ENCODE measurements at regions not wholly inside any gene's neighbourhood (a gene's known extent, or its start where the extent isn't known, plus 50 kb on each side); places are given as distances from the start of the nearest gene placed in this dataset.

- no peak overlapping the region for H3K27ac ChIP-seq
- H3K4me1 ChIP-seq, result peaks cover 0 to 3% of the 10 kb centered on the region in 2 donors
- no peaks in the 10 kb centered on the region for H3K36me3 ChIP-seq
- intact Hi-C loops (cut with DNase I; ENCODE audit: low total_unique reads), result no loop called here
- H3K4me3 ChIP-seq, result no peak overlapping the region
- H3K9me3 ChIP-seq, result no peaks in the 10 kb centered on the region
- no peaks in the 10 kb centered on the region for H3K27me3 ChIP-seq
- DNase-seq, result peak; percentile 59 to 64
- TF ChIP-seq, protein P1, sequence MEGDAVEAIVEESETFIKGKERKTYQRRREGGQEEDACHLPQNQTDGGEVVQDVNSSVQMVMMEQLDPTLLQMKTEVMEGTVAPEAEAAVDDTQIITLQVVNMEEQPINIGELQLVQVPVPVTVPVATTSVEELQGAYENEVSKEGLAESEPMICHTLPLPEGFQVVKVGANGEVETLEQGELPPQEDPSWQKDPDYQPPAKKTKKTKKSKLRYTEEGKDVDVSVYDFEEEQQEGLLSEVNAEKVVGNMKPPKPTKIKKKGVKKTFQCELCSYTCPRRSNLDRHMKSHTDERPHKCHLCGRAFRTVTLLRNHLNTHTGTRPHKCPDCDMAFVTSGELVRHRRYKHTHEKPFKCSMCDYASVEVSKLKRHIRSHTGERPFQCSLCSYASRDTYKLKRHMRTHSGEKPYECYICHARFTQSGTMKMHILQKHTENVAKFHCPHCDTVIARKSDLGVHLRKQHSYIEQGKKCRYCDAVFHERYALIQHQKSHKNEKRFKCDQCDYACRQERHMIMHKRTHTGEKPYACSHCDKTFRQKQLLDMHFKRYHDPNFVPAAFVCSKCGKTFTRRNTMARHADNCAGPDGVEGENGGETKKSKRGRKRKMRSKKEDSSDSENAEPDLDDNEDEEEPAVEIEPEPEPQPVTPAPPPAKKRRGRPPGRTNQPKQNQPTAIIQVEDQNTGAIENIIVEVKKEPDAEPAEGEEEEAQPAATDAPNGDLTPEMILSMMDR (IDR thresholded peaks at IDR 0.05), result no peak
- no peak for TF ChIP-seq POLR2A (IDR thresholded peaks at IDR 0.05)
Measured at GRCh38 chr2:41912337-41912736, 135.5 kb upstream of the PKDCC start.

DNA sequence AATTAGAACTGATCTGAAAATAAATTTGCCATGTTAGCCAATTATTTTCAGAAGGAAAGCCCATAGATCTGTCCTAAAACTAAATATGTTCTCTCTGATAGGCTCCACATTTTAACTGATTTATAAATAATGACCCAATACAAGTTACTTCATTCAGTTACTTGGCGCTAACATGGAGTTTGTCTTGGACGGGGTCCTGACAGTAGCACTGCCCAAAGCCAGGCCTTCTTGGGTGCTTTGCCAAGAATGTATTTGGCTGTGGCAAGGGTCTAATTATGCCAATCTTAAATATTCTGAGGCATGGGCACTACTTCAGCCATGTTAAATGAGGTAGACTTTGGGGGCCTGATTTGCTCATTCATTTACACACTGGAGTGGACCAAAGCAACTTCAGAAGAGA, 135.0 kb upstream of the PKDCC start:
- H3K4me1 ChIP-seq, result peaks cover 0 to 3% of the 10 kb centered on the region in 2 donors
- no peaks in the 10 kb centered on the region for H3K36me3 ChIP-seq
- no peak for TF ChIP-seq POLR2A (IDR thresholded peaks at IDR 0.05)
- TF ChIP-seq, protein P1 (IDR thresholded peaks at IDR 0.05), result no peak
- no peak overlapping the region for H3K4me3 ChIP-seq
- no peak overlapping the region for H3K27ac ChIP-seq
- no peak for DNase-seq
- H3K9me3 ChIP-seq, result no peaks in the 10 kb centered on the region
- intact Hi-C loops (cut with DNase I; ENCODE audit: low total_unique reads), result no loop called here
- no peaks in the 10 kb centered on the region for H3K27me3 ChIP-seq

DNA sequence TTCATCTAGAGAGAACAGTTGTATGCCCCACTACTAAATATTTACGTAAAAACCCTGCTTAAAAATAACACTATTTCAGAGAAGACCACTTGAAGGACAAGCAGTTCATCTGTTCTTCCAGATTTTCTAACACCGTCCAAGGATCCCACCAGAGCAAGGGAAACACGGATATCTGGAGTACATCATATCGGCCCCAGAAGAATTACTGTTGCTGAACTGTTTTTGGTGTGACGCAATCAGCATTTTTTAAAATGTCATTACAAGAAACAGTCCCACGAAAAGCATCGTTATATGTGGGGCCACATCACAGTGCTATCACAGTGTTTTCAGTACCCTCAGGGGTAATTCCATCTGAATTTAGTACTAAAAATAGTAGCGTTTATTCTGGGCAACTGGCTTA, 134.5 kb upstream of the PKDCC start:
- H3K9me3 ChIP-seq, result no peaks in the 10 kb centered on the region
- H3K4me1 ChIP-seq, result peaks cover 0 to 3% of the 10 kb centered on the region in 2 donors
- DNase-seq, result no peak
- H3K27ac ChIP-seq, result no peak overlapping the region
- no peak for TF ChIP-seq POLR2A (IDR thresholded peaks at IDR 0.05)
- TF ChIP-seq, protein P1 (IDR thresholded peaks at IDR 0.05), result no peak
- intact Hi-C loops (cut with DNase I; ENCODE audit: low total_unique reads), result no loop called here
- no peaks in the 10 kb centered on the region for H3K27me3 ChIP-seq
- no peaks in the 10 kb centered on the region for H3K36me3 ChIP-seq
- H3K4me3 ChIP-seq, result no peak overlapping the region

DNA sequence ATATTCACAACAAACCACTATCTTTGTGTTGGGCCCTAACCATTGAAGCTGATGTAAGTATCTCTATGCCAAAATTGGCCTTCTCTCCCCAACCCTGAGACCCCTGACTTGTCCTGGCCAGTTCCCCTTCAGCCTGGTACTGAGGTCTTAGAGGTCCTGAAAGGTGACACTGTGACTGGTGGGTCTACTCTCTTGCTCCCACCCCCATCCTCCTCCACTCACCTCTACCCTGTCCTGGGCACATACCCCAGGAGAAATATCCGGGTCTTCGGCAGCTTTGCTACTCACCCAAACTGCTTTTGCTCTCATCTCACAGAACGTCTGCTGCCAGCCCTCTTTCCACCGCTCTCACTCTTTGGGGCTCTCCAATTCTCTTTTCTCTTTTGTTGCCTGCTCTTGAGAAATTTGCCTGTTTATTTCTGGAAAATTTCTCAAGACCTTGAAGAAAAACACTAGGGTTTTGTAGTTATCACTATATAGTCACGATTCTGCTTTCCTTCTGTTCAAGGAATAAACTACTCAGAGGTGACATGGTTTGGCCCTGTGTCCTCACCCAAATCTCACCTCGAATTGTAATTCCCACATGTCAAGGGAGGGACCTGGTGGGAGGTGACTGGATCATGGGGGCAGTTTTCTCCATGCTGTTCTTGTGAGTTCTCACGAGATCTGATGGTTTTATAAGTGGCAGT, 133.8 kb upstream of the PKDCC start:
- Histone ChIP-seq H3K36me3 (no peaks in the 10 kb centered on the region), H3K27ac (peak overlapping the region in 1 of 2 donors; percentile 43), H3K9me3 (no peaks in the 10 kb centered on the region), H3K4me1 (peaks cover 0 to 3% of the 10 kb centered on the region in 2 donors), H3K27me3 (no peaks in the 10 kb centered on the region), H3K4me3 (no peak overlapping the region)
- DNase-seq, result no peak
- intact Hi-C loops (cut with DNase I; ENCODE audit: low total_unique reads), result no loop called here
- no peak for TF ChIP-seq POLR2A (IDR thresholded peaks at IDR 0.05)
- TF ChIP-seq, protein P1 (IDR thresholded peaks at IDR 0.05), result no peak

DNA sequence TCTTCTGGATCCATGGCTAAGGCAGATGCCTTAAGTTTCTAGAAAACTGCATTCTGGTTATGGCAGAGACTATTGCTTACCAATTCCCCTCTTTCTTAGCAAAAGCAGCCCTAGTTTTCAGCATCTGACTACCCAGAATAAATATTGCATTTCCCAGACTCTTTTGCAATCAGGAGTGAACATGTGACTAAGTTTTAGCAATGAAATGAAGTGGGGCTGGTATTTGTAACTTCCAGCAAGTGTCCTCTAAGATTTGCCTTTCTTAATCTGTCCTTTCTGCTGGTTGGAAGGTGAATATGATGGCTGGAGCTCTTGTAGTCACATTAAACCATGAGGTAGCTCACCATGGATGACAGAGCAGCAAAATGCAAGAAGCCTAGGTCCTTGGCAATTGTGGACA, 132.9 kb upstream of the PKDCC start:
- intact Hi-C loops (cut with DNase I; ENCODE audit: low total_unique reads), result no loop called here
- no peak overlapping the region for H3K4me3 ChIP-seq
- no peaks in the 10 kb centered on the region for H3K36me3 ChIP-seq
- peaks cover 0 to 3% of the 10 kb centered on the region in 2 donors for H3K4me1 ChIP-seq
- H3K9me3 ChIP-seq, result no peaks in the 10 kb centered on the region
- H3K27ac ChIP-seq, result peak overlapping the region in 1 of 2 donors; percentile 43
- no peaks in the 10 kb centered on the region for H3K27me3 ChIP-seq
- TF ChIP-seq, protein P1 (IDR thresholded peaks at IDR 0.05), result no peak
- no peak for TF ChIP-seq POLR2A (IDR thresholded peaks at IDR 0.05)
- no peak for DNase-seq

Measured in uterus (tissue), 3 donors.